K562 (cell line): ENCODE measurements at regions not wholly inside any gene's neighbourhood (a gene's known extent, or its start where the extent isn't known, plus 50 kb on each side); places are given as distances from the start of the nearest gene placed in this dataset.

Experiments
- ATAC-seq: fragments of 200-7000 bp; cut with Tn5 transposase; 3 replicates; pipeline ENCODE4 v1.9.1; 2020; ENCODE audit warnings: moderate library complexity
- BruUV-seq: library from RNA; stranded (reverse); fragments of 400-500 nt; replicated peaks from 2 replicates; lab custom pipeline; 2021; lab: Mats Ljungman, UMichigan
- CTCF ChIA-PET: fragments of 300-600 bp; formaldehyde crosslinking; extraction: SDS; loops from one replicate; lab custom pipeline; 2021; ENCODE audit warnings: low intra/inter-chr PET ratio; lab: Yijun Ruan, JAX
- POLR2A ChIA-PET: fragments of 300-600, 350-650 bp; sonication (Branson Sonifier 250); formaldehyde crosslinking; extraction: SDS; loops from one replicate; lab custom pipeline; 2021; ENCODE audit warnings: antibody characterized with exemption, inconsistent platforms; lab: Yijun Ruan, JAX
- DNase-seq, 4 experiments: peaks; one replicate each; pipeline versions ENCODE4 v3.0.0 to v3.0.0-alpha.2; 2011 to 2018; ENCODE audit warnings: low spot score in 3 of 4, mixed read lengths in 3 of 4; ENCODE audit errors: extremely low read depth in 1 of 4
- FAIRE-seq: peaks from 2 replicates; lab custom pipeline; 2011; peaks lifted over from hg19 to GRCh38; lab: Jason Lieb, UNC
- H2AFZ ChIP-seq: 2 replicates; pipeline ENCODE4 v1.6.0; 2011; ENCODE audit warnings: low read depth, low read length, control low read depth, inconsistent platforms
- H3K27ac ChIP-seq: fragments of 200-600 bp; 3 replicates; pipeline ENCODE4 v1.8.0; 2011; ENCODE audit warnings: low read depth, mild to moderate bottlenecking, control low read depth, inconsistent platforms, low read length, moderate library complexity, mixed read lengths; ENCODE audit errors: extremely low read depth
- H3K27me3 ChIP-seq, 2 experiments: fragments of 300-600 bp in 1 of 2; 2 replicates in 1 of 2; 3 replicates in 1 of 2; pipeline versions ENCODE4 v1.6.0 to v1.8.0; 2011; ENCODE audit warnings: inconsistent platforms in 2 of 2, low read length in 2 of 2, mild to moderate bottlenecking in 1 of 2, mixed read lengths in 1 of 2, moderate library complexity in 1 of 2; ENCODE audit not compliant: control insufficient read depth in 2 of 2, insufficient read depth in 2 of 2
- H3K36me3 ChIP-seq: fragments of 300-600 bp; 3 replicates; pipeline ENCODE4 v1.8.0; 2011; ENCODE audit warnings: mild to moderate bottlenecking, low read length, inconsistent platforms; ENCODE audit not compliant: control insufficient read depth, insufficient read depth
- H3K4me1 ChIP-seq, 2 experiments: fragments of 200-600 bp in 1 of 2; replicated peaks in 1 of 2; 2 replicates in 1 of 2; 3 replicates in 1 of 2; pipeline versions ENCODE4 v1.5.1 to v1.8.0; 2011; ENCODE audit warnings: inconsistent platforms in 2 of 2, low read length in 2 of 2, mild to moderate bottlenecking in 1 of 2, mixed read lengths in 1 of 2, moderate library complexity in 1 of 2; ENCODE audit not compliant: control insufficient read depth in 2 of 2, insufficient read depth in 2 of 2
- H3K4me2 ChIP-seq: 2 replicates; pipeline ENCODE4 v1.6.1; 2011; ENCODE audit warnings: low read length, control low read depth, inconsistent platforms, mixed read lengths; ENCODE audit not compliant: insufficient read depth
- H3K4me3 ChIP-seq: fragments of 200-600 bp; sonication (generic), shearing (Covaris generic); 2 replicates; pipeline ENCODE4 v1.5.1; 2016; ENCODE audit warnings: control low read depth, inconsistent platforms
- H3K79me2 ChIP-seq: fragments of 200-600 bp; 3 replicates; pipeline ENCODE4 v1.8.0; 2011; ENCODE audit warnings: low read length, inconsistent platforms; ENCODE audit not compliant: control insufficient read depth, insufficient read depth
- H3K9ac ChIP-seq, 2 experiments: 2 replicates each; pipeline versions ENCODE4 v1.6.0 to v1.6.1; 2011; ENCODE audit warnings: low read depth in 2 of 2, low read length in 2 of 2, control low read depth in 1 of 2, inconsistent platforms in 1 of 2, mild to moderate bottlenecking in 1 of 2, mixed read lengths in 1 of 2; ENCODE audit not compliant: insufficient read depth in 1 of 2
- H3K9me1 ChIP-seq: one replicate; pipeline ENCODE4 v1.6.0; 2011; ENCODE audit warnings: inconsistent platforms, mild to moderate bottlenecking, low read length, moderate library complexity; ENCODE audit not compliant: control insufficient read depth, insufficient read depth
- H3K9me3 ChIP-seq: replicated peaks from 2 replicates; pipeline ENCODE4 v1.5.1; 2011; ENCODE audit warnings: low read depth, low read length, inconsistent platforms; ENCODE audit not compliant: control insufficient read depth, insufficient read depth
- H4K20me1 ChIP-seq: replicated peaks from 2 replicates; pipeline ENCODE4 v1.6.1; 2011; ENCODE audit warnings: low read length, inconsistent platforms, mixed read lengths; ENCODE audit not compliant: control insufficient read depth, insufficient read depth
- ESRRB ChIP-seq: fragments of 250-450 bp; sonication (Bioruptor Pico); IDR thresholded peaks from 2 replicates; pipeline ENCODE4 v1.5.0; 2020; ENCODE audit warnings: mild to moderate bottlenecking, moderate library complexity, borderline replicate concordance
- HMG20B ChIP-seq: fragments of 250-450 bp; sonication (Bioruptor Pico); IDR thresholded peaks from 2 replicates; pipeline ENCODE4 v1.5.0; 2021; ENCODE audit warnings: mild to moderate bottlenecking
- IFI16 ChIP-seq: fragments of 250-450 bp; sonication (Bioruptor Pico); IDR thresholded peaks from 2 replicates; pipeline ENCODE4 v2.1.2; 2022; ENCODE audit warnings: mild to moderate bottlenecking, inconsistent platforms
- SRSF3 ChIP-seq: fragments of 200-400 bp; formaldehyde crosslinking; IDR thresholded peaks from 2 replicates; pipeline ENCODE4 v1.6.1; 2016; ENCODE audit warnings: mild to moderate bottlenecking, low read length, moderate library complexity; ENCODE audit not compliant: insufficient read depth
- ZFX ChIP-seq: sonication (generic); formaldehyde crosslinking; IDR thresholded peaks from 2 replicates; pipeline ENCODE4 v1.8.0; 2022; ENCODE audit warnings: mild to moderate bottlenecking, missing genetic modification reagents, moderate library complexity
- whole genome bisulfite sequencing: fragments of 100-300 bp; shearing (Covaris generic); methylation state at CpG from one replicate; pipeline ENCODE4 v1.1.6; 2016; ENCODE audit warnings: low coverage, mixed read lengths; ENCODE audit not compliant: insufficient coverage; ENCODE audit errors: missing lambda C conversion rate; 5-methylcytosine and 5-hydroxymethylcytosine counted together
- in situ Hi-C: fragments of 300-500 bp; cut with MboI; formaldehyde crosslinking; loops from 4 replicates; pipeline ENCODE4 v1.15.0; 2018; ENCODE audit warnings: inconsistent platforms, mixed read lengths
- intact Hi-C: fragments of 100-400 bp; cut with micrococcal nuclease; formaldehyde crosslinking; loops from 2 replicates; pipeline ENCODE4 v1.14.2; 2022
- TF ChIP-seq, protein P1 (sequence below): fragments of 250-450 bp; sonication (Bioruptor Pico); IDR thresholded peaks from 2 replicates; pipeline ENCODE4 v1.4.0; 2020; ENCODE audit warnings: mild to moderate bottlenecking

DNA sequence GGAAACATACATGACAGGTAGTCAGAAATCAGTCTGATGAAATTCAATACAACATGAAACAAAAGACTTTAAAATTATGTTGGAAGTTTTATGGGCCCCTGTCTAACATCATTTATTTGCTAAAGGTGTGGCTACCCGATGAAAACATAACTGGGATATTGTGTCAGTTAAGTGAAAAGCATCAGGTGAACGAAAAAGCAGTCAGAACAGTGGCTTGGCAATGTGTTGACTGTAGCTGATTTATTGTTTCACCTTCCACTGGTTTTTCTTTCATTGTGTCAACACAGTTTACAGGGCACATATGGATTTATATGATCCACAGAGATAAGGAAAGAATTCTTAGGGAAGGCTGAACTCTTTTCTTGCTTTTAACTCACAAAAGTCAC is 429.6 kb upstream of the ZNF608 start:
- Histone ChIP-seq H3K36me3 (no peaks in the 10 kb centered on the region), H3K79me2 (no peaks in the 10 kb centered on the region), H4K20me1 (no peaks in the 10 kb centered on the region), H2AFZ (no peak overlapping the region), H3K27ac (no peak overlapping the region), H3K27me3 (no peaks in the 10 kb centered on the region), H3K4me1 (no peaks in the 10 kb centered on the region), H3K4me3 (no peak overlapping the region), H3K9me3 (no peaks in the 10 kb centered on the region), H3K4me2 (no peak overlapping the region), H3K9me1 (no peaks in the 10 kb centered on the region), H3K9ac (no peak overlapping the region)
- TF ChIP-seq ESRRB (CRISPR knock-in tag) (no peak), SRSF3 (no peak), HMG20B (CRISPR knock-in tag) (no peak), ZFX (CRISPR knock-in tag) (no peak), IFI16 (CRISPR knock-in tag) (no peak)
- TF ChIP-seq, protein P1, sequence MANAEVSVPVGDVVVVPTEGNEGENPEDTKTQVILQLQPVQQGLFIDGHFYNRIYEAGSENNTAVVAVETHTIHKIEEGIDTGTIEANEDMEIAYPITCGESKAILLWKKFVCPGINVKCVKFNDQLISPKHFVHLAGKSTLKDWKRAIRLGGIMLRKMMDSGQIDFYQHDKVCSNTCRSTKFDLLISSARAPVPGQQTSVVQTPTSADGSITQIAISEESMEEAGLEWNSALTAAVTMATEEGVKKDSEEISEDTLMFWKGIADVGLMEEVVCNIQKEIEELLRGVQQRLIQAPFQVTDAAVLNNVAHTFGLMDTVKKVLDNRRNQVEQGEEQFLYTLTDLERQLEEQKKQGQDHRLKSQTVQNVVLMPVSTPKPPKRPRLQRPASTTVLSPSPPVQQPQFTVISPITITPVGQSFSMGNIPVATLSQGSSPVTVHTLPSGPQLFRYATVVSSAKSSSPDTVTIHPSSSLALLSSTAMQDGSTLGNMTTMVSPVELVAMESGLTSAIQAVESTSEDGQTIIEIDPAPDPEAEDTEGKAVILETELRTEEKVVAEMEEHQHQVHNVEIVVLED (CRISPR knock-in tag): no peak
- no peak for FAIRE-seq
- POLR2A ChIA-PET: no interaction called here
- in situ Hi-C loops: no loop called here
- no peak for ATAC-seq
- DNase-seq: no peak
- 0% methylated on average over 2 of the region's 2 CpGs for WGBS
- CTCF ChIA-PET: no interaction called here
- intact Hi-C loops: no loop called here
- BruUV-seq: no TSS peak
